NB4 (cell line): ENCODE measurements at regions not wholly inside any gene's neighbourhood (a gene's known extent, or its start where the extent isn't known, plus 50 kb on each side); places are given as distances from the start of the nearest gene placed in this dataset.

Experiments
- DNase-seq: peaks from one replicate; pipeline ENCODE4 v3.0.0; 2010; ENCODE audit warnings: low read depth
- H3K4me3 ChIP-seq: one replicate; pipeline ENCODE4 v1.5.1; 2011; ENCODE audit warnings: mild to moderate bottlenecking, low read depth, low read length, moderate library complexity
- CTCF ChIP-seq: IDR thresholded peaks from one replicate; pipeline ENCODE4 v1.5.1; 2012; ENCODE audit warnings: low read depth, low read length
- MYC ChIP-seq: IDR thresholded peaks from 2 replicates; pipeline ENCODE4 v1.6.1; 2011; ENCODE audit warnings: low read depth, low read length
- POLR2A ChIP-seq: IDR thresholded peaks from 2 replicates; pipeline ENCODE4 v1.6.1; 2011; ENCODE audit warnings: mild to moderate bottlenecking; ENCODE audit not compliant: insufficient read length; ENCODE audit errors: extremely low read depth
- TF ChIP-seq, protein P1 (sequence below): IDR thresholded peaks from 2 replicates; pipeline ENCODE4 v1.6.1; 2011; ENCODE audit warnings: low read depth, low read length

DNA sequence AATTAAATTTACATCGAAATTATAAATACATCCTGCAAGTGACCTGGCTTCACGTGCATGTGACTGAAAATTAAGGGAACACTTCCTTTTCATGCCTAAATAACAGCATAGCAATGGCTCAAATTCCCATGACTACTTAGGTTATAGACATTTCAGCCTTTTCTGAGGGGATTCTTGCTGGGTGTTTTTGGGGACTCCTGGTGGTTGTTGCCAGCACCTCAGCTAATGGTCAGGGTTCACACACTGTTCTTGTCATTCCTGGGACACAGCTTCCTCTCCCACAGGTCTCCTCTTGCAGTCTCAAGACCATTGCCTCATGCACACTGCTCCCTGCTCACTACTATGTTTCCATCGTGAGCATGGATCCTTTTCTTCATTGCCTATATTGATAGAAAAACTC is 148.9 kb upstream of the GLI3 start:
- peak; percentile 9 for DNase-seq
- no peak overlapping the region for H3K4me3 ChIP-seq
- TF ChIP-seq MYC (no peak), CTCF (peak; percentile 27), POLR2A (no peak)
- TF ChIP-seq, protein P1, sequence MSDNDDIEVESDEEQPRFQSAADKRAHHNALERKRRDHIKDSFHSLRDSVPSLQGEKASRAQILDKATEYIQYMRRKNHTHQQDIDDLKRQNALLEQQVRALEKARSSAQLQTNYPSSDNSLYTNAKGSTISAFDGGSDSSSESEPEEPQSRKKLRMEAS, result no peak

- TF ChIP-seq MYC, result no peak
- TF ChIP-seq, protein P1, result no peak
- no peak for DNase-seq
- no peak overlapping the region for H3K4me3 ChIP-seq
Observed at GRCh38 chr7:42381161-42381560, 144.2 kb upstream of the GLI3 start.

GRCh38 chr7:42380401-42380800 is 143.4 kb upstream of the GLI3 start:
- TF ChIP-seq POLR2A (no peak), CTCF (no peak), MYC (no peak)
- TF ChIP-seq, protein P1, result no peak
- DNase-seq, result no peak
- no peak overlapping the region for H3K4me3 ChIP-seq

GRCh38 chr7:42378149-42378548 is 141.1 kb upstream of the GLI3 start:
- DNase-seq, result no peak
- no peak overlapping the region for H3K4me3 ChIP-seq
- TF ChIP-seq MYC (no peak), POLR2A (no peak), CTCF (no peak)
- TF ChIP-seq, protein P1, result no peak

DNA sequence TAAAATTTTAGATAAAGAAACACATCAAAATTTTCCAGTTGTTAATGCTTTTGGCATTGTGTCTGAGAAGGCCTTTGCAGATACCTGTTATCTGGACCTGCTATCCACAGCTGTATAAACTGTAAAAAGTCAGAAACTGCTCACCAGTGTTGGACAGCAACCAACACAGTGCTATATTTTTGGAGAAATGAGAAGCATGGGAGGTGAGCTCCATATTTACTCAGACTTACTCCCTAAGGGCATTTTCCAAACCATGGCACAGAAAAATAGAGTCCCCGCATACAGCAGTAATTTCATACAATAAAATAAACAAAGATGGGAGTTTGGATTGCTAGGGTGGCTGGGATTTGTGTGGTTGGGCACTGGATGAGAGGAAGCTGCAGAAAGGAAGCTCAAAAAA is 136.3 kb upstream of the GLI3 start:
- DNase-seq, result no peak

GRCh38 chr7:42372479-42372878 is 135.5 kb upstream of the GLI3 start:
- TF ChIP-seq, protein P1, result no peak
- TF ChIP-seq CTCF, result no peak
- no peak for TF ChIP-seq MYC
- no peak for TF ChIP-seq POLR2A
- no peak overlapping the region for H3K4me3 ChIP-seq
- DNase-seq, result no peak

More for the DNA sequence above, 136.3 kb upstream of the GLI3 start:
- TF ChIP-seq POLR2A (no peak), MYC (no peak), CTCF (no peak)
- TF ChIP-seq, protein P1, result no peak
- H3K4me3 ChIP-seq, result no peak overlapping the region
